OCI-LY7 (cell line): ENCODE measurements at regions not wholly inside any gene's neighbourhood (a gene's known extent, or its start where the extent isn't known, plus 50 kb on each side); places are given as distances from the start of the nearest gene placed in this dataset.

Experiments
- BruUV-seq: library from RNA; stranded (reverse); fragments of 400-500 nt; replicated peaks from 2 replicates; lab custom pipeline; 2021; lab: Mats Ljungman, UMichigan
- CTCF ChIA-PET: fragments of 300-600 bp; sonication (Branson Sonifier 250); formaldehyde crosslinking; loops from one replicate; lab custom pipeline; 2022; ENCODE audit warnings: antibody characterized with exemption; ENCODE audit not compliant: unreplicated experiment; lab: Charles Lee
- POLR2A ChIA-PET: fragments of 300-600 bp; sonication (Branson Sonifier 250); formaldehyde crosslinking; loops from one replicate; lab custom pipeline; 2022; ENCODE audit warnings: antibody characterized with exemption; lab: Charles Lee
- DNase-seq: peaks from one replicate; pipeline ENCODE4 v3.0.0-alpha.2; 2015; ENCODE audit warnings: low spot score
- H2AFZ ChIP-seq: fragments of 200-600 bp; sonication (generic), shearing (Covaris generic); 2 replicates; pipeline ENCODE4 v1.6.1; 2014; ENCODE audit warnings: mild to moderate bottlenecking, antibody characterized with exemption, low read length, moderate library complexity
- H3K27ac ChIP-seq: fragments of 200-600 bp; sonication (generic); 2 replicates; pipeline ENCODE4 v1.5.1; 2014; ENCODE audit warnings: mixed run types, low read depth, mild to moderate bottlenecking, moderate library complexity, low read length, inconsistent platforms; ENCODE audit not compliant: poor library complexity, severe bottlenecking
- H3K36me3 ChIP-seq: fragments of 200-600 bp; sonication (generic); 2 replicates; pipeline ENCODE4 v1.6.1; 2014; ENCODE audit warnings: mild to moderate bottlenecking, antibody characterized with exemption, low read length, moderate library complexity, mixed read lengths; ENCODE audit not compliant: insufficient read depth
- H3K4me1 ChIP-seq: fragments of 200-600 bp; sonication (generic); 2 replicates; pipeline ENCODE4 v1.5.1; 2014; ENCODE audit warnings: mild to moderate bottlenecking, low read length; ENCODE audit not compliant: insufficient read depth, poor library complexity, severe bottlenecking
- H3K4me2 ChIP-seq: fragments of 200-600 bp; sonication (generic); 2 replicates; pipeline ENCODE4 v1.6.1; 2014; ENCODE audit warnings: mild to moderate bottlenecking, low read length
- H3K4me3 ChIP-seq: fragments of 200-600 bp; sonication (generic); 2 replicates; pipeline ENCODE4 v1.5.1; 2014; ENCODE audit warnings: mild to moderate bottlenecking, low read depth, low read length; ENCODE audit not compliant: poor library complexity, severe bottlenecking
- H3K79me2 ChIP-seq: fragments of 200-600 bp; sonication (generic); 2 replicates; pipeline ENCODE4 v1.6.1; 2016; ENCODE audit warnings: low read depth, mild to moderate bottlenecking, low read length, moderate library complexity, mixed read lengths; ENCODE audit not compliant: insufficient read depth
- H3K9me2 ChIP-seq: fragments of 200-600 bp; sonication (generic); 2 replicates; pipeline ENCODE4 v1.6.1; 2016; ENCODE audit warnings: mild to moderate bottlenecking, low read length, mixed read lengths; ENCODE audit not compliant: insufficient read depth
- H3K9me3 ChIP-seq: fragments of 200-600 bp; sonication (generic); 2 replicates; pipeline ENCODE4 v1.6.1; 2014; ENCODE audit warnings: mild to moderate bottlenecking, mixed run types, low read length, mixed read lengths
- H4K20me1 ChIP-seq: fragments of 200-600 bp; sonication (generic); 2 replicates; pipeline ENCODE4 v1.6.1; 2014; ENCODE audit warnings: mild to moderate bottlenecking, antibody characterized with exemption, low read length, moderate library complexity, mixed read lengths; ENCODE audit not compliant: insufficient read depth
- EZH2phosphoT487 ChIP-seq: fragments of 200-600 bp; sonication (generic); IDR thresholded peaks from 2 replicates; pipeline ENCODE4 v1.6.1; 2018; ENCODE audit warnings: low read depth, borderline replicate concordance, mild to moderate bottlenecking, mixed run types, antibody characterized with exemption, low read length, moderate library complexity, mixed read lengths
- intact Hi-C: fragments of 100-400 bp; cut with micrococcal nuclease; formaldehyde crosslinking; loops from one replicate; pipeline ENCODE4 v1.10.0; 2022; ENCODE audit not compliant: unreplicated experiment
- TF ChIP-seq, protein P1 (sequence below): fragments of 200-600 bp; sonication (generic); conservative IDR thresholded peaks from 2 replicates; pipeline ENCODE4 v1.5.1; 2014; ENCODE audit warnings: mild to moderate bottlenecking, antibody characterized with exemption, low read length, moderate library complexity, mixed read lengths

DNA sequence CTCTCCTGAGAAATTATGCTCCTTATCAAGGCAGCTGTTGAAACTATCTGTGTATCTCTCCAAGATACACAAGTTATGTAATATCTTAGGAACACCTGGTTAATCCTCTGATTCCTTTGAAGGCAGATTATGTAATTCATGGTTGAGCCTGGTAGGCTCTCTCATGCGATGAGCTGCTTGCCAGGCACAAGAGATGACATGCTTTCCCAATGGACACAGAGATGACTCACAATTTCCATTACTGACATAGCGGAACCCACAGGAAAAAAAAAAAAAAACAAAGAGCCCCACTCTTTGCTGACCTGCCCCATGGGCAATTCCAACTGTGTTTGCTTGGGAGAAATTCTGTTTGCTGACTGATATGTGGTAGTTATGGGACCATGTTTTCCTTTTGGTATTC is 736.4 kb upstream of the PHF14 start:
- intact Hi-C loops: no loop called here
- no peak overlapping the region for H3K27ac ChIP-seq
- H3K9me3 ChIP-seq: no peaks in the 10 kb centered on the region
- no peaks in the 10 kb centered on the region for H3K4me1 ChIP-seq
- no TSS peak for BruUV-seq
- CTCF ChIA-PET: no interaction called here
- no peaks in the 10 kb centered on the region for H3K79me2 ChIP-seq
- H3K4me3 ChIP-seq: no peak overlapping the region
- no peak overlapping the region for H2AFZ ChIP-seq
- no peak overlapping the region for H3K4me2 ChIP-seq
- no peaks in the 10 kb centered on the region for H3K36me3 ChIP-seq
- no peaks in the 10 kb centered on the region for H3K9me2 ChIP-seq
- no peak for DNase-seq
- POLR2A ChIA-PET: no interaction called here
- no peaks in the 10 kb centered on the region for H4K20me1 ChIP-seq
- TF ChIP-seq EZH2phosphoT487: no peak
- TF ChIP-seq, protein P1, sequence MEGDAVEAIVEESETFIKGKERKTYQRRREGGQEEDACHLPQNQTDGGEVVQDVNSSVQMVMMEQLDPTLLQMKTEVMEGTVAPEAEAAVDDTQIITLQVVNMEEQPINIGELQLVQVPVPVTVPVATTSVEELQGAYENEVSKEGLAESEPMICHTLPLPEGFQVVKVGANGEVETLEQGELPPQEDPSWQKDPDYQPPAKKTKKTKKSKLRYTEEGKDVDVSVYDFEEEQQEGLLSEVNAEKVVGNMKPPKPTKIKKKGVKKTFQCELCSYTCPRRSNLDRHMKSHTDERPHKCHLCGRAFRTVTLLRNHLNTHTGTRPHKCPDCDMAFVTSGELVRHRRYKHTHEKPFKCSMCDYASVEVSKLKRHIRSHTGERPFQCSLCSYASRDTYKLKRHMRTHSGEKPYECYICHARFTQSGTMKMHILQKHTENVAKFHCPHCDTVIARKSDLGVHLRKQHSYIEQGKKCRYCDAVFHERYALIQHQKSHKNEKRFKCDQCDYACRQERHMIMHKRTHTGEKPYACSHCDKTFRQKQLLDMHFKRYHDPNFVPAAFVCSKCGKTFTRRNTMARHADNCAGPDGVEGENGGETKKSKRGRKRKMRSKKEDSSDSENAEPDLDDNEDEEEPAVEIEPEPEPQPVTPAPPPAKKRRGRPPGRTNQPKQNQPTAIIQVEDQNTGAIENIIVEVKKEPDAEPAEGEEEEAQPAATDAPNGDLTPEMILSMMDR: no peak

DNA sequence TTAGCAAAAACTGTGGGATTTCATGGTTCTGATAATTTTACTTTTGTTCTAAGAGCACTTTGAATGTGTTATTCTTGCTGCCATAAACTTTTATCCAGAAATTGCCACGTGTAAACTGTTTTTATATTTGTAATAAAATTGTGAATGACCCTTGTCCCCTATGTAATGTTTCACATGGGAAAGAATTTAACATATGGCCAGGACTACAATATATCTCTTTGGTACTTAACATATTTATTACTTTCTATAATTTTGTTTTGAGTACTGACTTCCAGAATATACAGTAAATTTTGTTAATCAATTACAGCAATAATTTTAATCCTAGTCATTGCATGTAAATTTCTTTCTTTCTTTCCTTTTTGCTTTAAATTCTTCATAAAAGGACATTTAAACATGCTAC is 735.0 kb upstream of the PHF14 start:
- Histone ChIP-seq H2AFZ (no peak overlapping the region), H3K4me1 (no peaks in the 10 kb centered on the region), H3K9me2 (no peaks in the 10 kb centered on the region), H3K4me3 (no peak overlapping the region), H3K79me2 (no peaks in the 10 kb centered on the region), H3K36me3 (no peaks in the 10 kb centered on the region), H3K27ac (no peak overlapping the region), H3K4me2 (no peak overlapping the region), H3K9me3 (no peaks in the 10 kb centered on the region), H4K20me1 (no peaks in the 10 kb centered on the region)
- no peak for DNase-seq
- TF ChIP-seq EZH2phosphoT487: no peak
- intact Hi-C loops: no loop called here
- CTCF ChIA-PET: no interaction called here
- POLR2A ChIA-PET: no interaction called here
- BruUV-seq: no TSS peak

DNA sequence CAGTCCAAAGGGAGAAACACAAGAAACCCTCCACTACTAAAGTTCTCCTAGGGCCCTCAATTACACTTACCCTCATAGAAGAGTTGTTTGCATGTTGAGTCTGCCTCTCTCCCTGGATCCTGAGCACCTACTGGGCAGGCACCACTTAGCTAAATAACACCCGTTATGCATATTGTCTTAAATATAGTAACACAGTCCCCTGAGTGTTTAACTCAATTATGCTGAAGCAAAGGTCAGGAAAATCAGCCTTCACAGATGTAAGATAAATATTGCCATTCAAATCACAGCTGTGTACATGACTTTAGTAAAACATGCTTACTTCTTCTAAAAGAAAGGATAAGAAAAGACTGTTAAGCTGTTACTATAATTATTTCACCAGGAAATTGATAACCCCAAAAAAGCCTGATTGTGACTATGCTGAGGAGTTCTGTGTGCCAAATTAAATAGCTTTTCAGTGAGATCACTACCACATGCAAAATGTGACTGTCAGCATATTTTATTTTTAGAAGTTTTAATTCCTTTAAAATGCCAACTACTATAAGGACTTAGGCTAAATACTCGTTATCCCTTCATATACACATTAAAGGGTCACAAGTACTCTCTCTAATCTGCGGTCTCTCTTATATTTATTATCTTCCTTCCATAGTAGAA is 733.9 kb upstream of the PHF14 start:
- Histone ChIP-seq H2AFZ (no peak overlapping the region), H3K4me1 (no peaks in the 10 kb centered on the region), H3K4me2 (no peak overlapping the region), H3K79me2 (no peaks in the 10 kb centered on the region), H3K9me3 (no peaks in the 10 kb centered on the region), H3K4me3 (no peak overlapping the region), H3K27ac (no peak overlapping the region), H4K20me1 (no peaks in the 10 kb centered on the region), H3K36me3 (no peaks in the 10 kb centered on the region), H3K9me2 (no peaks in the 10 kb centered on the region)
- POLR2A ChIA-PET: no interaction called here
- DNase-seq: no peak
- no peak for TF ChIP-seq EZH2phosphoT487
- TF ChIP-seq, protein P1: no peak
- no TSS peak for BruUV-seq
- intact Hi-C loops: no loop called here
- CTCF ChIA-PET: no interaction called here
